ENCODE measurements at regions not wholly inside any gene's neighbourhood (a gene's known extent, or its start where the extent isn't known, plus 50 kb on each side); places are given as distances from the start of the nearest gene placed in this dataset.

DNA sequence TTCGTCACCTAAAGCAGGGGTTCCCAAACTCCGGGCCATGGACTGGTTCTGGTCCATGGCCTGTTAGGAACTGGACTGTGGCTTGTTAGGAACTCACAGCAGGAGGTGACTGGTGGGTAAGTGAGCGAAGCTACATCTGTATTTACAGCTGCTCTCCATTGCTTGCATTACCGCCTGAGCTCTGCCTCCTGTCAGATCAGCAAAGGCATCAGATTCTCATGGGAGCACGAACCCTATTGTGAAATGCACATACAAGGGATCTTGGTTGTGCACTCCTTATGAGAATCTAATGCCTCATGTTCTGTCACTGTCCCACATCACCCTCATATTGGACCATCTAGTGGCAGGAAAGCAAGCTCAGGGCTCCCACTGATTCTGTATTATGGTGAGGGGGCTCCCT is 217.0 kb downstream of the ZFP36L2 start:
- Histone ChIP-seq H3K4me2 (no peak overlapping the region), H3K27ac (ENCODE audit: low read depth) (no peak overlapping the region), H3F3A (replicated peaks; ENCODE audit: low read depth) (no peaks in the 10 kb centered on the region), H3K36me3 (ENCODE audit: insufficient read depth) (no peaks in the 10 kb centered on the region), H3K79me2 (replicated peaks; ENCODE audit: insufficient read depth) (no peaks in the 10 kb centered on the region), H2AFZ (no peak overlapping the region), H4K20me1 (replicated peaks; ENCODE audit: insufficient read depth) (no peaks in the 10 kb centered on the region), H3K4me1 (ENCODE audit: insufficient read depth) (peaks cover 7% of the 10 kb centered on the region; the same call in 1 of the 2 replicates), H3K4me3 (no peak overlapping the region), H3K9me2 (ENCODE audit: insufficient read depth) (0 out of 2 replicates have a peak, but pooled peaks cover 3% of the 10 kb centered on the region), H3K27me3 (ENCODE audit: insufficient read depth) (no peaks in the 10 kb centered on the region)
- Mint-ChIP-seq H3K27ac (no peak overlapping the region), H3K36me3 (ENCODE audit: low read depth) (peaks cover 6% of the 10 kb centered on the region; the same call in 1 of the 3 replicates), H3K4me1 (peaks cover 14% of the 10 kb centered on the region), H3K27me3 (ENCODE audit: insufficient read depth, low read depth, poor library complexity) (peaks cover 7% of the 10 kb centered on the region), H3K4me3 (no peak overlapping the region), H3K9me3 (peaks cover 6% of the 10 kb centered on the region; the same call in 2 of the 3 replicates)
- no peak for TF ChIP-seq EZH2 (IDR thresholded peaks at IDR 0.05; ENCODE audit: low read depth, unreplicated experiment)
- no peak for TF ChIP-seq JUNB (IDR thresholded peaks at IDR 0.05; ENCODE audit: unreplicated experiment)
- no peak for TF ChIP-seq ZNF114 (CRISPR knock-in tag; IDR thresholded peaks at IDR 0.05)
- TF ChIP-seq CREB1 (CRISPR knock-in tag; IDR thresholded peaks at IDR 0.05; ENCODE audit: low read depth), result no peak
- TF ChIP-seq ZNF331 (CRISPR knock-in tag; IDR thresholded peaks at IDR 0.05; ENCODE audit: low read depth), result no peak
- no peak for TF ChIP-seq EZH2phosphoT487 (IDR thresholded peaks at IDR 0.05; ENCODE audit: unreplicated experiment)
- DNase-seq (ENCODE audit: low spot score), result no peak
- no peak for ATAC-seq

DNA sequence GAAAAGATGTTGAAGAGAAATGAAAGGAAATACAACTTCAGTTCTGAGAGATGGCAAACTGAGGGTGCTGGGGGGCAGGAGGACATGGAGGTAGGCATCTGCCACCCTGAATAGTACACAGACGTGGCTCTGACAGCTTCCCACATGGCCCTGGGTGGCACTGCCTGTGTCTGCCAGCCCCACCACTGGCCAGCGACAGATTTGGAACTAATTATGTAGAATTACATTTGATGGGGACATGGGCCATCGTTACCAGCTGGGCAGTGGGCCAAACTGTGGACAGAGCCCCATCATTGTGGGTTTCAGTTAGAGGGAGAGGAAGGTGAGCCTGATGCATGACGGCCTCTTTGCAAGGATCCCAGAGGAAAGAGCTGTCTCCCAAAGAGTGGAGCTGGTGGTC is 216.0 kb upstream of the HAAO start:
- Mint-ChIP-seq H3K36me3 (ENCODE audit: low read depth) (peaks cover 6% of the 10 kb centered on the region; the same call in 1 of the 3 replicates), H3K27ac (no peak overlapping the region), H3K4me3 (no peak overlapping the region), H3K27me3 (ENCODE audit: insufficient read depth, low read depth, poor library complexity) (peaks cover 7% of the 10 kb centered on the region), H3K9me3 (peaks cover 6% of the 10 kb centered on the region; the same call in 2 of the 3 replicates), H3K4me1 (peaks cover 9% of the 10 kb centered on the region)
- Histone ChIP-seq H3K4me2 (no peak overlapping the region), H3F3A (replicated peaks; ENCODE audit: low read depth) (no peaks in the 10 kb centered on the region), H3K27ac (ENCODE audit: low read depth) (no peak overlapping the region), H2AFZ (no peak overlapping the region), H3K4me3 (no peak overlapping the region), H3K9me2 (ENCODE audit: insufficient read depth) (0 out of 2 replicates have a peak, but pooled peaks cover 3% of the 10 kb centered on the region), H3K36me3 (ENCODE audit: insufficient read depth) (no peaks in the 10 kb centered on the region), H3K4me1 (ENCODE audit: insufficient read depth) (no peaks in the 10 kb centered on the region), H3K79me2 (replicated peaks; ENCODE audit: insufficient read depth) (no peaks in the 10 kb centered on the region), H4K20me1 (replicated peaks; ENCODE audit: insufficient read depth) (no peaks in the 10 kb centered on the region), H3K27me3 (ENCODE audit: insufficient read depth) (no peaks in the 10 kb centered on the region)
- DNase-seq (ENCODE audit: low spot score), result no peak
- TF ChIP-seq JUNB (IDR thresholded peaks at IDR 0.05; ENCODE audit: unreplicated experiment) (no peak), EZH2 (IDR thresholded peaks at IDR 0.05; ENCODE audit: low read depth, unreplicated experiment) (no peak), POLR2AphosphoS5 (IDR thresholded peaks at IDR 0.05; ENCODE audit: low read depth) (no peak)
- ATAC-seq, result no peak

DNA sequence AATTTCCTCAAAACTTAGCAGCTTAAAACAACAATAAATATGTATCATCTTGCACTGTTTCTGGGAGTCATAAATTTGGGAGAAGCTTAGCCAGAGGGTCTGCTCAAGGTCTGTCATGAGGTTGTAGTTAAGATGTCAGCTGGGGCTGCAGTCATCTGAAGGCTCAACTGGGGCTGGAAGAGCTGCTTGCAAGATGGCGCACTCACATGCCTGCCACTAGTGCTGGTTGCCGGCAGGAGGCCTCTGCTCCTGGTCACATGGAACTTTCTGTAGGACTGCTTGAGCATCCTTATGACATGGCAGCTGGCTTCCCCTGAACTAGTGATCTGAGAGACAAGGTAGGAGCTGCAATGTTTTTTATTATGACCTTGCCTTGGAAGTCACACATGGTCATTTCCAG is 215.5 kb upstream of the HAAO start:
- Histone ChIP-seq H3K4me2 (no peak overlapping the region), H2AFZ (no peak overlapping the region), H3K4me1 (ENCODE audit: insufficient read depth) (no peaks in the 10 kb centered on the region), H3K27me3 (ENCODE audit: insufficient read depth) (no peaks in the 10 kb centered on the region), H3K79me2 (replicated peaks; ENCODE audit: insufficient read depth) (no peaks in the 10 kb centered on the region), H3K4me3 (no peak overlapping the region), H3K9me2 (ENCODE audit: insufficient read depth) (0 out of 2 replicates have a peak, but pooled peaks cover 3% of the 10 kb centered on the region), H3F3A (replicated peaks; ENCODE audit: low read depth) (no peaks in the 10 kb centered on the region), H3K36me3 (ENCODE audit: insufficient read depth) (no peaks in the 10 kb centered on the region), H4K20me1 (replicated peaks; ENCODE audit: insufficient read depth) (no peaks in the 10 kb centered on the region), H3K27ac (ENCODE audit: low read depth) (no peak overlapping the region)
- peaks cover 6% of the 10 kb centered on the region; the same call in 2 of the 3 replicates for H3K9me3 Mint-ChIP-seq
- H3K27ac Mint-ChIP-seq, result no peak overlapping the region
- H3K27me3 Mint-ChIP-seq (ENCODE audit: insufficient read depth, low read depth, poor library complexity), result peaks cover 7% of the 10 kb centered on the region
- ATAC-seq (no peak), DNase-seq (ENCODE audit: low spot score) (no peak)
- H3K4me1 Mint-ChIP-seq, result peaks cover 9% of the 10 kb centered on the region
- H3K4me3 Mint-ChIP-seq, result no peak overlapping the region
- H3K36me3 Mint-ChIP-seq (ENCODE audit: low read depth), result peaks cover 6% of the 10 kb centered on the region; the same call in 1 of the 3 replicates
- TF ChIP-seq STAT1 (IDR thresholded peaks at IDR 0.05; ENCODE audit: unreplicated experiment), result no peak
- TF ChIP-seq EZH2 (IDR thresholded peaks at IDR 0.05; ENCODE audit: low read depth, unreplicated experiment), result no peak
- TF ChIP-seq, protein P1, sequence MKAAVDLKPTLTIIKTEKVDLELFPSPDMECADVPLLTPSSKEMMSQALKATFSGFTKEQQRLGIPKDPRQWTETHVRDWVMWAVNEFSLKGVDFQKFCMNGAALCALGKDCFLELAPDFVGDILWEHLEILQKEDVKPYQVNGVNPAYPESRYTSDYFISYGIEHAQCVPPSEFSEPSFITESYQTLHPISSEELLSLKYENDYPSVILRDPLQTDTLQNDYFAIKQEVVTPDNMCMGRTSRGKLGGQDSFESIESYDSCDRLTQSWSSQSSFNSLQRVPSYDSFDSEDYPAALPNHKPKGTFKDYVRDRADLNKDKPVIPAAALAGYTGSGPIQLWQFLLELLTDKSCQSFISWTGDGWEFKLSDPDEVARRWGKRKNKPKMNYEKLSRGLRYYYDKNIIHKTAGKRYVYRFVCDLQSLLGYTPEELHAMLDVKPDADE (IDR thresholded peaks at IDR 0.05), result no peak
- TF ChIP-seq, protein P2, sequence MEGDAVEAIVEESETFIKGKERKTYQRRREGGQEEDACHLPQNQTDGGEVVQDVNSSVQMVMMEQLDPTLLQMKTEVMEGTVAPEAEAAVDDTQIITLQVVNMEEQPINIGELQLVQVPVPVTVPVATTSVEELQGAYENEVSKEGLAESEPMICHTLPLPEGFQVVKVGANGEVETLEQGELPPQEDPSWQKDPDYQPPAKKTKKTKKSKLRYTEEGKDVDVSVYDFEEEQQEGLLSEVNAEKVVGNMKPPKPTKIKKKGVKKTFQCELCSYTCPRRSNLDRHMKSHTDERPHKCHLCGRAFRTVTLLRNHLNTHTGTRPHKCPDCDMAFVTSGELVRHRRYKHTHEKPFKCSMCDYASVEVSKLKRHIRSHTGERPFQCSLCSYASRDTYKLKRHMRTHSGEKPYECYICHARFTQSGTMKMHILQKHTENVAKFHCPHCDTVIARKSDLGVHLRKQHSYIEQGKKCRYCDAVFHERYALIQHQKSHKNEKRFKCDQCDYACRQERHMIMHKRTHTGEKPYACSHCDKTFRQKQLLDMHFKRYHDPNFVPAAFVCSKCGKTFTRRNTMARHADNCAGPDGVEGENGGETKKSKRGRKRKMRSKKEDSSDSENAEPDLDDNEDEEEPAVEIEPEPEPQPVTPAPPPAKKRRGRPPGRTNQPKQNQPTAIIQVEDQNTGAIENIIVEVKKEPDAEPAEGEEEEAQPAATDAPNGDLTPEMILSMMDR (conservative IDR thresholded peaks at IDR 0.05; ENCODE audit: low read depth in 2 of 2), result no peak
- no peak for TF ChIP-seq JUNB (IDR thresholded peaks at IDR 0.05; ENCODE audit: unreplicated experiment)
- no peak for TF ChIP-seq POLR2AphosphoS5 (IDR thresholded peaks at IDR 0.05; ENCODE audit: low read depth)
- no peak for TF ChIP-seq EZH2phosphoT487 (IDR thresholded peaks at IDR 0.05; ENCODE audit: unreplicated experiment)

Data from GM23338 (cell line).